HG03520 (cell line): ENCODE measurements at regions not wholly inside any gene's neighbourhood (a gene's known extent, or its start where the extent isn't known, plus 50 kb on each side); places are given as distances from the start of the nearest gene placed in this dataset.
"Not testable (repeated sequence)": the region's sequence is repeated elsewhere in the genome, so short reads cannot be mapped to it uniquely, and the experiment has no call there.

Experiments
- ATAC-seq: cut with Tn5 transposase; IDR thresholded peaks from one replicate; pipeline ENCODE4 v1.9.1; 2021; ENCODE audit warnings: mild to moderate bottlenecking, moderate library complexity; ENCODE audit not compliant: unreplicated experiment

DNA sequence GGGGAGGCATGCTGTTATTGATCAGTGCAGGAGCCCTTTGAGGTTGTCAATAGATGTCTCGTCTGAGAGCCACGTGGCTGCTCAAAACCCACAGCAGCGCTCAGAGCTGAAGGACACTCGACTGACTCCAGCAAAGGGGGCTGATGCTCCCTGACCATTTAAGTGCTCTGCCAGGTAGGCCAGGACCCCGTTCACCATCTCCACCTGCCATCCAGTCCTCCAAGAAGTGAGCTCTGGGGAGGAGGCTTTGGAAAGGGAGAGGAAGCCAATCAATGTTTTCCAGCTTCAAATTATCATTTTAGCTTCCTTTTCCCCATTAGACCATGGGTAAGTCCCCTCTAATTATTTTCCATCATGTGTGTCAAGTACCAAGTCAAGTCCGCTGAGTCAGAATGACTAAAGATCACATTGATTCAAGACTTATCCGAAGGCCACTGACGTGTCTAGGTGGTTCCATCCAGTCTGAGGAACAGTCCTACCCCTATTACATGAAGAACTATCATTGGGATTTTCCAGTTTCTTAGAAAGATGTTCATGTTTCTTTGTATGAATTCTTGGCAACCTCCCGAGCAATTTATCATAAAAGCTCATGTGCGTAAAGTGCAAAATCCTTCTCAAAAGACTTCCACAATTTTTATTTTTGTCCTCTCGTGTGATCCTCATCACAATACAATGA is 302.6 kb upstream of the LYZL1 start:
- ATAC-seq = no peak

DNA sequence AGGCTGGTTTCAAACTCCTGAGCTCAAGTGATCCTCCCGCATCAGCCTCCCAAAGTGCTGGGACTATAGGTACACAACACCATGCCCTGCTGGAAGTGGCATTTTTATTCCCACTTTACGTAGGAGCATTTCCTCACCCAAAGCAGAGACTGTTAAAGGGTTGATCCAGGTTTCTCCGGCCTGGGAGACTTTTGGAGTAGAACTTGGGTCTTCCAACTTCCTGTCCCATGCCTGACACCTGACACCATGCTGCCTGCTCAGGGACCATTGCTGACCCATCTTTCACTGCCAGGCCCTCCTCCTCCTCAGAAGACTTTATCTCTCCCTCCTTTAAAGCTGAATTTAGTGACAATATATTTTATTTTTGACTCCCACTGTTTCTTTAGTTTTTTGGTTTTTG is 302.0 kb upstream of the LYZL1 start:
- ATAC-seq = no peak

- no peak for ATAC-seq
Measured at GRCh38 chr10:28987555-28988320, 301.1 kb upstream of the LYZL1 start.

DNA sequence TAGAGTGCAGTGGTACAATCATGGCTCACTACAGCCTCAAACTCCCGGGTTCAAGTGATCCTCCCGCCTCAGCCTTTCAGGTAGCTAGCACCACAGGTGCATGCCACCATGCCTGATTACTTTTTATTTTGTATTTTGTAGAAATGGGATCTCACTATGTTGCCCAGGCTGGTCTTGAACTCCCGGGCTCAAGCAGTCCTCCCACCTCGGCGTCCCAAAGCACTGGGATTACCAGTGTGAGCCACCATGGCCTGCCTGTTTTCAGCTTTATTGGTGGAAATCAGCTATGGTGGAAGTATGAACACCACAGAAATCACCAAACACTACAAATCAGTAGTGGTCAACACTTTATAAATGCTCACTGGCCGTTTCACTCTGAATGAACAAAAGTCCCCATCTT is 299.9 kb upstream of the LYZL1 start:
- no peak for ATAC-seq

DNA sequence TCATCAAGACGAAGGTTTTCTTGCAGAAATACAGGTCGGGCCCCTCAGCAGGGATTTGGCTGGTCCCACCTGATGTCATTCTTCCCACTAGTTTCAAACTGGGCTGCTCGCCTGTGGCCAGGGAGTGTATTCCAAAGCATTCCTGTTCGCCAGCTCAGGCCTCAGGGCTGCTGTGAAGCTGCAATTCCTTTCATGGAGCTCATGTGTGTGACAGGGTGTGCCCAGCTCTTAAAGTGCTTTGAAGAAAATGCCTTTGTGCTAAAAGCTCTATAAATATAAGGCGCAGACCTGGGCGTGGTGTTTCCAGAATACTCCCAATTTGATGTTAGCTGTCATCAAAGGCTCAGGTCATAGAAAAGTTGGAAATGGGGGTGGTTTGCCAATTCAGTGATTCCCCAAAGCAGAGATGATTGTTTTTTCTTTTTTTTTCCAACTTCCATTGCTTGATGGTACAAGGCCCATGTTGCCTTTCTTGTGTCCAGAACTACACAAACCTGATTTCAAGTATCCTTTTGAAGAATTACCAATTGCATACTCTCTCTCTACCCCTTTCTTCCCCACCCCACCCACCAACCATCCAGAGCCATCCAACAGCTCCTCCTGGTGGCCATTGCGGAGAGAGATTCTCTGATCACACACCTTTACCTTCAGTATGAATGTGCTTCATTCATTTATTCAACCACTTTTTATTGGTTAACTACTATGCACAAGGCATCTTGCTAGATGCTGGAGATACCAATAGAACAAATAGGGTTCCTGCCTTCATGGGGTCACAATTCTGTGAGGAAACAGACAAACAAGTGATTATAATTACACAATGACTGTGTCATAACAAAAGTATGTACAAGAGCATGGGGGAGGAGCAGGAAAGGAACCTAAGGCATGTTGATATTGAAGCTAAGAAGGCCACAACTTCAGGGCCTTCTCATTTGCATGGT is 297.3 kb upstream of the LYZL1 start:
- ATAC-seq = no peak

DNA sequence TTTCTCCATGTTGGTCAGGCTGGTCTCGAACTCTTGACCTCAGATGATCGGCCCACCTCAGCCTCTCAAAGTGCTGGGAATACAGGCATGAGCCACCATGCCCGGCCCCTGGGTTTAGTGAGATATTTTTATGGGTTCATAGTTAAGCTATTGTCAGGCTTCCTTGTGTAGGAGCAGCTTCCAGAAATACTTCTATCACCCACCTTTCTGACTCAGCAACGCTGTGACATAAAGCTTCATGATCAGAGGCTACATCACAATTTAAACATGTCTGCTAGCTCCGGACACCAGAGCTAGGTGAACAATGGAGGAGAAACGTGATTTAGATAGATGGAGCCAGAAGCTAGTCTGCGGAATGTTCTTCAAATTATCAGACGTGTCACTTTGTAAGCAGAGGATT is 295.8 kb upstream of the LYZL1 start:
- ATAC-seq = no peak

- ATAC-seq = no peak
Measured at GRCh38 chr10:28993861-28994260, 295.0 kb upstream of the LYZL1 start.

DNA sequence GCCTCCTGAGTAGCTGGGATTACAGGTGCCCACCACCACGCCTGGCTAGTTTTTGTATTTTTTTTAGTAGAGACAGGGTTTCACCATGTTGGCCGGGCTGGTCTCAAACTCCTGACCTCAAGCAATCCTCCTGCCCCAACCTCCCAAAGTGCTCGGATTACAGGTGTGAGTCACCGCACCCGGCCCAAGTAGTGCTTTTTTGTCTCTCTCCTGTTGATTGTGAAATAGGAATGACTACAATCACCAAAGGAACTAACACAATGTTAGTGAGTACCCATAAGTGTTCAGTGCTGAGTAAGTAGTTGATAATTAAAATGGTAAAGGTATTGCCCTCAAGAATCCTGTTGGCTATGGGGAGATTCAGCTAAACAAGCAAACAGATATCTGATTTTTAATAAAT is 294.1 kb upstream of the LYZL1 start:
- not testable (repeated sequence) for ATAC-seq

GRCh38 chr10:28995497-28995896 is 293.4 kb upstream of the LYZL1 start:
- no peak for ATAC-seq

DNA sequence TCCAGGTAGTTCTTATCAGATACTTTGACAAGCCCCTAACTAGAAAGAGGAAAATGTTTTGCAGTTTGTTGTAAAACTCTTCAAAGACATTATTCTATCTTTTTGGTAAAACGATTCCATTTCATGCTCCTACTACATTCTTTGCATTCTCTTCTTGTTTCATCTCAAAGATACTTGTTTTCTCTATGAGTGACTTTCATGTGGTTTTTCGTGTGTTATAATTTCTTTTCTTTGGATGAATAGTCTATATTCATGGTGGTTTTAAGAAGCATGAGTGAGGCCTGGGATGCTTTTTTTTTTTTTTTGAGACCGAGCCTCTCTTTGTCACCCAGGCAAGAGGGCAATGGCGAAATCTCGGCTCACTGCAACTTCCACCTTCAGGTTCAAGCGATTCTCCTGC is 292.5 kb upstream of the LYZL1 start:
- no peak for ATAC-seq

GRCh38 chr10:28996947-28997551 is 291.8 kb upstream of the LYZL1 start:
- ATAC-seq = no peak

DNA sequence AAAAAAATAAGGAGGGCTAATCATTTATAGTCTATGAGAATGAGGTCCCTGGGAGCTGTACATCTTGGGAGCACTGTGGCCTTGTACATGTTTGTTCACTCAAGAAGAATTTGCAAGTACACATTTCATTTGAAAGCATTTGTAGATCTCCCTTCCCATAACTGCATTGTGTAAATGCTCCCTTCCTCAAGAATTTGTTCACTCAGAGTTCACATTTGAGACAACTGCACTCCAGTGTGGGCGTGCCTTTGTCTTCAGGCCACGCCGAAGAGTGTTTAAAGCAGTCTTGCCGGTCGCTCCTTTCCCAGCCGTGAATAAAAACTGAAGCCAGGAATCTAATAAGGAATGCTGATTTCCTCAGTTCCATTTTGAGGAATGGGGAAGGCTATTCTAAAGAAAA is 291.1 kb upstream of the LYZL1 start:
- no peak for ATAC-seq

DNA sequence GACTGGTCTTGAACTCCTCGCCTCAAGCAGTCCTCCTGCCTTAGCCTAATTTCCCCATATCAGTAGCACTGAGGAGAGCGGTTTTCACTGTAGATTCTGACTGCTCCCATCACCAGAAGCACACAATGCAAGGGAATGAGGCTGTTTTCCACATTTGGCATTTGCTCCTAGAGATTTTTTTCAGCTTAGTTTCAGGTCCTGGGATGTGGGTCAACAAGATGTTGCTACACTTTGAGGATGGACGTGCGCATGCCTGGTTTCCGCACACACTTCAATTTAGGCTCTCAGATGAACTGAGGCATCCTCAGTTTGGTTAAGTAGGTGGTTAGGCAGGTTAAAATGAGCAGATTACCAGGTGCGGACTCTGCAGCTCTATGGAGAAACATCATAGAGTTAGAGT is 287.1 kb upstream of the LYZL1 start:
- ATAC-seq = no peak

DNA sequence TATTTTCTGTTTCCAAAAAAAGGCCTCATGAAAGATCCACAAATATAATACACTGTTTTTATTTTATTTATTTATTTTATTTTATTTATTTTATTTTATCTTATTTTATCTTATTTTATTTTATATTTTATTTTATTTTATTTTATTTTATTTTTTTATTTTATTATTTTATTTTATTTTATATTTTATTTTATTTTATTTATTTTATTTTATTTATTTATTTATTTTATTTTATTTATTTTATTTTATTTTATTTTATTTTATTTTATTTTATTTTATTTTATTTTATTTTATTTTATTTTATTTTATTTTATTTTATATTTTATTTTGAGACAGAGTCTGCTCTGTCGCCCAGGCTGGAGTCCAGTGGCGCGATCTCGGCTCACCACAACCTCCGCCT is 285.9 kb upstream of the LYZL1 start:
- ATAC-seq = not testable (repeated sequence)

DNA sequence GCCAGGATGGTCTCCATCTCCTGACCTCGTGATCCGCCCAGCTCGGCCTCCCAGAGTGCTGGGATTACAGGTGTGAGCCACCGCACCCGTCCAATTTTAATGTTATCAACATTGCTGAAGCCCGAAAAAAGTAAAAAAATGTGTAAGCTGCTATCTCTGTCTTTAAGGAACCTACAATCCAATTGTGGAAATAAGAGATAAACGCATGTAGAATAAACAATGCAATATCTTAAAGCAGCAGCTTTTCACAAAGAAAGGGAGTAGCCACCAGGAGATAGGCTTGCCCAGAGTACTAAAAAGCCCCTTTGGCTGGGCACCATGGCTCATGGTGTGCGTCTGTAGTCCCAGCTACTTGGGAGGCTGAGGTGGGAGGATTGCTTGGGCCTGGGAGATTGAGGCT is 282.9 kb upstream of the LYZL1 start:
- ATAC-seq = no peak

- ATAC-seq = no peak
Measured at GRCh38 chr10:29007370-29007747, 281.5 kb upstream of the LYZL1 start.

- ATAC-seq = no peak
Measured at GRCh38 chr10:29007748-29008610, 280.9 kb upstream of the LYZL1 start.

DNA sequence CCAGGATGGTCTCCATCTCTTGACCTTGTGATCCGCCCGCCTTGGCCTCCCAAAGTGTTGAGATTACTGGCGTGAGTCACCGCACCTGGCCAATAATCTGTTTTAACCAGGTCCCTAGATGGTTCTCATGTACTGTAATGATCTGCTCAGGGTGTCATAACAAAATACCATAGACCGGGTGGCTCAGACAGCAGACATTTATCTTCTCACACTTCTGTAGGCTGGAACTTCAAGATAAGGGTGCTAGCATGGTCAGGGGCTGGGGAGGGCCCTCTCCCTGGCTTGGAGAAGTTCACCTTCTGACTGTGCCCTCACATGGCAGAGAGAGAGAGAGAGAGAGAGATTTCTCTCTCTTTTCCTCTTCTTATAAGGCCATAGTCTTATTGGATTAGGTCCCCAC is 279.4 kb upstream of the LYZL1 start:
- ATAC-seq = no peak

- no peak for ATAC-seq
Measured at GRCh38 chr10:29011516-29011915, 277.4 kb upstream of the LYZL1 start.

DNA sequence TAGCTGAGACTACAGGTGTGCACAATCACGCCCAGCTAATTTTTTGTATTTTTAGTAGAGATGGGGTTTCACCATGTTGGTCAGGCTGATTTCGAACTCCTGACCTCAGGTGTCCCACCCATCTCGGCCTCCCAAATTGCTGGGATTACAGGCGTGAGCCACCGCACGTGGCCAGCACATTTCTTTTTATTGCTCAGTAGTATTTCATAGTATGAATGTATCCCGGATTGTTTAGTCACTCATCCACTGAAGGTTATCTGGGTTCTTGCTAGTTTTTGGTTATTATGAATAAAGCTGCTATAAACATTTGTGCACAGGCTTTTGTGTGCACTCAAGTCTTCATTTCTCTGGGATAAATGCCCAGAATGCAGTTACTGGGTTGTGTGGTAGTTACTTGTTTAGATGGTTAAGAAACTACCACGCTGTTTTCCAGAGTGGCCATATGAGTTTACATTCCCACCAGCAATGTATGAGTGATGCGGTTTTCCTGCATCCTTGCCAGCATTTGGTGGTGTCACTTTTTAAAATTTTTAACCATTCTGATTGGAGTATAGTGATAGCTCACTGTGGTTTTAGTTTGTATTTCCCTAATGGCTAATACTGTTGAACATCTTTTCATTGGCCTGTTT is 275.8 kb upstream of the LYZL1 start:
- no peak for ATAC-seq
